ENCODE measurements at regions not wholly inside any gene's neighbourhood (a gene's known extent, or its start where the extent isn't known, plus 50 kb on each side); places are given as distances from the start of the nearest gene placed in this dataset.

DNA sequence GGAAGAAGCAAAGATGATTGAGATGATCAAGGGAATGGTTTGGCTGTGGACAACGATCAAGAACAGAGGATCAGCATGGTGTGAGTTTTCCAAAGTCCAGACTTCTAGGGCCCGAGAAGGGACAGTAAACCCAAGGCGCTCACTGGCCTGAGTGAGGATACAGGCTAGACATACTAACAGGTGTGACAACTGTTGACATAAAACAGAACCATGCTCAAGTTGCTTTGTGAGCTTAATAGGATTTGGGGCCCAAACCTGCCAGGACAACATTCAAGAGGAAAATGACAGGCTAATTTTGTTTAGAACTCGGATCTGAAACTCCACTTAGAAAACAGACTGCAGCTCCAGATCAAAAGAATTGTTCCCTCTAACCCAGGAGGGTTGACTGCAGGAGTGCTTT, 68.1 kb upstream of the ACKR3 start:
- DNase-seq: no peak

- DNase-seq: no peak
These were observed 66.5 kb upstream of the ACKR3 start for GRCh38 chr2:236503100-236503499.

- no peak for DNase-seq
These were observed 66.0 kb upstream of the ACKR3 start for GRCh38 chr2:236503583-236503982.

- no peak for DNase-seq
These were observed 64.6 kb upstream of the ACKR3 start for GRCh38 chr2:236505041-236505440.

GRCh38 chr2:236505648-236506047, 64.0 kb upstream of the ACKR3 start:
- no peak for DNase-seq

DNA sequence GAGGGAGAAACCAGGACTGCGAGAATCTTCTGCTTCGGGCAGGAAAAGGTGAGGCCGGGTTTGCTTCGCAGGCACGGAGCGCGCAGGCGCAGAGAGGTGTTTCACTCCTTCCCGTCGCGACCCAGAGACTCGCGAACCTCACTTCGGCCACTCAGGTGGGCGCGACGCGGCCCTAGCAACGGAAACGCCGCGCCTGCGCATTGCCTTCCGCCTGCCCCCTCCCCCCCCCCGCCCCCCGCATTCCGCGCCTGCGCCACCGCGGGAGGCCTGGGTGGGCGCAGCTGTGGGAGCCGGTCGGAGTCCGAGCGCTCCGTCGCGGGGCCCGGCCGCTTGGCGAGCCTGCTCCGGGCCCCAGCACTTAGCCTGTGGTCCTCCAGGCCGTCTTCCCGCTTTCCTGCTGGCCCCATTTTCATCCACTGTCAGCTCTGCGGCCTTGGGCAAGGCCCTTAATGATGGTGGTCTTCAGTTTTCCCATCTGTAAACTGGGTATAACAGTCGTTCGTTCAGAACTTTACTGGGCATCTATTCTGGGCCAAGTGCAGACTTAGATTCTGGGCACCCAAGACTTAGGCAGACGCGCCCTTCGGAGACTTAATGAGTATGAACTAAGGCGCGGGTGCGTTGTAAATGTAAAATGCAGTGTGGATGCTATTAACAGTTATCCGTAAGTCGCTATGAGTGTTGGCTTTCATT, 62.1 kb upstream of the ACKR3 start:
- no peak for DNase-seq

GRCh38 chr2:236508466-236508865, 61.2 kb upstream of the ACKR3 start:
- DNase-seq: no peak

- no peak for DNase-seq
These were observed 59.6 kb upstream of the ACKR3 start for GRCh38 chr2:236510034-236510433.

DNA sequence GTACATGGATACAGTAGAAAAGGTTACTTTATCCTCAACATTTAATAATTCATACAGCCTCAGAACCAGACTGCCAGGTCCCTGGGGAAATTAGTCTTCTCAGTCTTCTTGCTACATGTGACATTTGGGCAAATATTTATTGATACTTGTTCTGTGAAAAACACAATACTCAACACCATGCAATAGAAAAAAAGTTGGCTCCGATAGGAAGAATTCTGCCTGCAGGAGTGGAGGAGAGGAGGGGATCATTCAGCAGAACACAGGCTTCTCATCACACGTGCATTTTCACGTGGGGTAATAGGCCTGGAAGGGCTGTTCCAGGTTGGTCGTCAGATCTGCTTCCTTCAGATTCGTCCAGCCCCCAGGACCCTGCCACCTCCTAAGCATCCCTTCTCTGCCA, 58.4 kb upstream of the ACKR3 start:
- no peak for DNase-seq

GRCh38 chr2:236512267-236512666, 57.4 kb upstream of the ACKR3 start:
- no peak for DNase-seq

GRCh38 chr2:236512902-236513435, 56.7 kb upstream of the ACKR3 start:
- DNase-seq: peak; percentile 16 to 28

- no peak for DNase-seq
These were observed 55.7 kb upstream of the ACKR3 start for GRCh38 chr2:236513956-236514355.

GRCh38 chr2:236516708-236517107, 52.9 kb upstream of the ACKR3 start:
- no peak for DNase-seq

GRCh38 chr2:236517251-236518031, 52.2 kb upstream of the ACKR3 start:
- DNase-seq: peak in 1 of 2 experiments; percentile 20

Data from SHP77 (cell line).